IPS-NIHi11 (cell line): ENCODE measurements at regions not wholly inside any gene's neighbourhood (a gene's known extent, or its start where the extent isn't known, plus 50 kb on each side); places are given as distances from the start of the nearest gene placed in this dataset.

ENCODE experiments used
- DNase-seq: peaks from one replicate; pipeline ENCODE4 v3.0.0; 2012; ENCODE audit warnings: mixed read lengths, low spot score

GRCh38 chr2:150619607-150620330 lies 132.3 kb upstream of the RND3 start:
- peak; percentile 22 for DNase-seq

GRCh38 chr2:150618245-150618895 lies 130.9 kb upstream of the RND3 start:
- DNase-seq: no peak

GRCh38 chr2:150617351-150617978 lies 130.0 kb upstream of the RND3 start:
- no peak for DNase-seq

- DNase-seq: no peak
These were observed 125.7 kb upstream of the RND3 start for GRCh38 chr2:150612957-150613710.

GRCh38 chr2:150610670-150611279 lies 123.3 kb upstream of the RND3 start:
- DNase-seq: peak; percentile 58

- DNase-seq: no peak
These were observed 122.5 kb upstream of the RND3 start for GRCh38 chr2:150609831-150610582.

- DNase-seq: no peak
These were observed 120.9 kb upstream of the RND3 start for GRCh38 chr2:150608341-150608740.

- DNase-seq: no peak
These were observed 119.9 kb upstream of the RND3 start for GRCh38 chr2:150607390-150607811.

- DNase-seq: no peak
These were observed 119.1 kb upstream of the RND3 start for GRCh38 chr2:150606380-150607060.

- DNase-seq: no peak
These were observed 118.2 kb upstream of the RND3 start for GRCh38 chr2:150605664-150606063.

GRCh38 chr2:150601280-150602038 lies 114.0 kb upstream of the RND3 start:
- no peak for DNase-seq

- DNase-seq: no peak
These were observed 112.4 kb upstream of the RND3 start for GRCh38 chr2:150599889-150600288.

- no peak for DNase-seq
These were observed 110.9 kb upstream of the RND3 start for GRCh38 chr2:150598383-150598782.

GRCh38 chr2:150595803-150596470 lies 108.5 kb upstream of the RND3 start:
- no peak for DNase-seq

GRCh38 chr2:150594299-150594698 lies 106.8 kb upstream of the RND3 start:
- DNase-seq: no peak

- DNase-seq: no peak
These were observed 104.2 kb upstream of the RND3 start for GRCh38 chr2:150591496-150592285.

GRCh38 chr2:150589681-150590080 lies 102.2 kb upstream of the RND3 start:
- no peak for DNase-seq

GRCh38 chr2:150588506-150588870 lies 101.0 kb upstream of the RND3 start:
- no peak for DNase-seq
